Endothelial cell of umbilical vein (primary cell): ENCODE measurements at regions not wholly inside any gene's neighbourhood (a gene's known extent, or its start where the extent isn't known, plus 50 kb on each side); places are given as distances from the start of the nearest gene placed in this dataset.

Experiments used
- BruUV-seq: library from RNA; stranded (reverse); fragments of 400-500 nt; replicated peaks from 2 replicates; lab custom pipeline; 2021; lab: Mats Ljungman, UMichigan
- CTCF ChIA-PET: fragments of 300-600, 350-600 bp; sonication (Branson Sonifier 250); formaldehyde crosslinking; loops from one replicate; lab custom pipeline; 2021; ENCODE audit warnings: antibody characterized with exemption, inconsistent platforms; lab: Charles Lee
- POLR2A ChIA-PET: fragments of 300-600, 350-600 bp; sonication (Branson Sonifier 250); formaldehyde crosslinking; loops from one replicate; lab custom pipeline; 2021; ENCODE audit warnings: antibody characterized with exemption, inconsistent platforms; lab: Charles Lee
- DNase-seq: peaks from one replicate; pipeline ENCODE4 v3.0.0-alpha.2; 2011; ENCODE audit warnings: low read depth, low spot score
- FAIRE-seq: peaks from 2 replicates; lab custom pipeline; 2011; peaks lifted over from hg19 to GRCh38; lab: Jason Lieb, UNC
- H2AFZ ChIP-seq: 2 replicates; pipeline ENCODE4 v1.6.0; 2012; ENCODE audit warnings: low read depth, low read length, control low read depth, inconsistent platforms
- H3K27ac ChIP-seq: 2 replicates; pipeline ENCODE4 v1.5.1; 2011; ENCODE audit warnings: low read depth, mild to moderate bottlenecking, control low read depth, low read length, moderate library complexity; ENCODE audit not compliant: insufficient read depth
- H3K27me3 ChIP-seq, 2 experiments: 2 replicates each; pipeline versions ENCODE4 v1.6.0 to v1.6.1; 2011; ENCODE audit warnings: low read length in 2 of 2, mixed read lengths in 1 of 2; ENCODE audit not compliant: control insufficient read depth in 2 of 2, insufficient read depth in 2 of 2
- H3K36me3 ChIP-seq, 2 experiments: 2 replicates in 1 of 2; 3 replicates in 1 of 2; pipeline ENCODE4 v1.5.1; 2011; ENCODE audit warnings: low read length in 2 of 2, mild to moderate bottlenecking in 1 of 2, moderate library complexity in 1 of 2; ENCODE audit not compliant: control insufficient read depth in 2 of 2, insufficient read depth in 2 of 2; ENCODE audit errors: extremely low read depth in 1 of 2
- H3K4me1 ChIP-seq: 3 replicates; pipeline ENCODE4 v1.5.1; 2011; ENCODE audit warnings: mild to moderate bottlenecking, low read length; ENCODE audit not compliant: control insufficient read depth, insufficient read depth; ENCODE audit errors: extremely low read depth
- H3K4me2 ChIP-seq: 2 replicates; pipeline ENCODE4 v1.6.1; 2011; ENCODE audit warnings: low read length, control low read depth, mixed read lengths; ENCODE audit not compliant: insufficient read depth
- H3K4me3 ChIP-seq, 3 experiments: fragments of 200-600 bp in 1 of 3; sonication (generic), shearing (Covaris generic) in 1 of 3; replicated peaks in 1 of 3; 2 replicates each; pipeline ENCODE4 v1.5.1; 2011 to 2016; ENCODE audit warnings: control low read depth in 3 of 3, low read length in 3 of 3, mild to moderate bottlenecking in 2 of 3, inconsistent platforms in 1 of 3, low read depth in 1 of 3, moderate library complexity in 1 of 3; ENCODE audit not compliant: insufficient read depth in 1 of 3
- H3K79me2 ChIP-seq: 2 replicates; pipeline ENCODE4 v1.6.0; 2012; ENCODE audit warnings: low read length, inconsistent platforms; ENCODE audit not compliant: control insufficient read depth, insufficient read depth
- H3K9ac ChIP-seq: replicated peaks from 2 replicates; pipeline ENCODE3; 2011; ENCODE audit warnings: low read length, control low read depth; ENCODE audit not compliant: insufficient read depth; ENCODE audit errors: extremely low read depth
- H3K9me1 ChIP-seq: replicated peaks from 3 replicates; pipeline ENCODE4 v1.6.0; 2011; ENCODE audit warnings: mild to moderate bottlenecking, low read length; ENCODE audit not compliant: control insufficient read depth, insufficient read depth; ENCODE audit errors: extremely low read depth
- H3K9me3 ChIP-seq: replicated peaks from 2 replicates; pipeline ENCODE4 v1.5.1; 2012; ENCODE audit warnings: low read length, inconsistent platforms; ENCODE audit not compliant: control insufficient read depth, insufficient read depth
- H4K20me1 ChIP-seq: replicated peaks from 2 replicates; pipeline ENCODE3; 2011; ENCODE audit warnings: mild to moderate bottlenecking, low read length; ENCODE audit not compliant: control insufficient read depth, insufficient read depth; ENCODE audit errors: extremely low read depth
- CTCF ChIP-seq, 2 donors: IDR thresholded peaks; 1 replicate in 1 of 2; 2 replicates in 1 of 2; pipeline ENCODE4 v1.5.1; 2011; ENCODE audit warnings: low read length in 2 of 2, mild to moderate bottlenecking in 2 of 2, moderate library complexity in 2 of 2, control low read depth in 1 of 2, inconsistent platforms in 1 of 2, low read depth in 1 of 2; ENCODE audit not compliant: insufficient read depth in 1 of 2; ENCODE audit errors: extremely low read depth in 1 of 2
- EZH2 ChIP-seq: IDR thresholded peaks from 2 replicates; pipeline ENCODE4 v1.6.1; 2012; ENCODE audit warnings: borderline replicate concordance, low read depth, mild to moderate bottlenecking, moderate library complexity, low read length, inconsistent platforms; ENCODE audit not compliant: severe bottlenecking
- FOS ChIP-seq: IDR thresholded peaks from 2 replicates; pipeline ENCODE4 v1.6.1; 2011; ENCODE audit warnings: mild to moderate bottlenecking, low read length, moderate library complexity, borderline replicate concordance; ENCODE audit not compliant: insufficient read depth
- GATA2 ChIP-seq: IDR thresholded peaks from 2 replicates; pipeline ENCODE4 v1.7.0; 2011; ENCODE audit warnings: low read depth, mild to moderate bottlenecking, moderate library complexity, mixed read lengths, low read length; ENCODE audit not compliant: insufficient read length, insufficient read depth
- JUN ChIP-seq: IDR thresholded peaks from 2 replicates; pipeline ENCODE4 v1.6.1; 2011; ENCODE audit warnings: borderline replicate concordance, low read depth; ENCODE audit not compliant: insufficient read length, insufficient read depth
- MAX ChIP-seq: IDR thresholded peaks from 2 replicates; pipeline ENCODE4 v1.6.1; 2011; ENCODE audit not compliant: insufficient read depth, insufficient read length
- MYC ChIP-seq: IDR thresholded peaks from one replicate; pipeline ENCODE4 v1.6.1; 2011; ENCODE audit warnings: mild to moderate bottlenecking, low read depth, low read length
- POLR2A ChIP-seq: IDR thresholded peaks from 2 replicates; pipeline ENCODE4 v1.6.1; 2012; ENCODE audit warnings: low read depth, mild to moderate bottlenecking, control low read depth, low read length
- POLR2AphosphoS5 ChIP-seq: IDR thresholded peaks from 2 replicates; pipeline ENCODE4 v1.6.1; 2012; ENCODE audit warnings: low read depth, mild to moderate bottlenecking, control low read depth, low read length, moderate library complexity; ENCODE audit not compliant: insufficient read depth
- dilution Hi-C: fragments of 300-500 bp; cut with MboI; formaldehyde crosslinking; loops from one replicate; pipeline ENCODE4 v1.15.0; 2019; ENCODE audit warnings: low sequenced_read_pairs; ENCODE audit not compliant: extremely low pct_ligation_motif_present
- intact Hi-C: fragments of 100-400 bp; cut with micrococcal nuclease; formaldehyde crosslinking; loops from one replicate; pipeline ENCODE4 v1.10.0; 2022

- no peak overlapping the region for H3K4me3 ChIP-seq
- POLR2A ChIA-PET, result interaction anchor here (0.6 to 1.6 kb wide), 3 partner anchors 108 to 369 kb away, joined by 3 to 6 read pairs (median 4); partner anchors contain the start of gene NAMPT
- H3K9ac ChIP-seq, result no peak overlapping the region
- H3K4me1 ChIP-seq, result no peaks in the 10 kb centered on the region
- DNase-seq, result no peak
- H4K20me1 ChIP-seq, result no peaks in the 10 kb centered on the region
- no peak for FAIRE-seq
- no peaks in the 10 kb centered on the region for H3K36me3 ChIP-seq
- H3K27ac ChIP-seq, result no peak overlapping the region
- TF ChIP-seq CTCF (IDR thresholded peaks at IDR 0.05; ENCODE audit: extremely low read depth in 1 of 2, insufficient read depth in 1 of 2, low read depth in 1 of 2, low read length in 2 of 2) (no peak), MAX (no peak), JUN (no peak), MYC (no peak), POLR2A (no peak), EZH2 (no peak), FOS (no peak), GATA2 (no peak), POLR2AphosphoS5 (no peak)
- H2AFZ ChIP-seq, result no peak overlapping the region
- H3K9me3 ChIP-seq, result no peaks in the 10 kb centered on the region
- H3K27me3 ChIP-seq, result no peaks in the 10 kb centered on the region
- no peaks in the 10 kb centered on the region for H3K79me2 ChIP-seq
- intact Hi-C loops, result loop anchor here (2.0 to 5.0 kb wide), 5 partner anchors 40 to 770 kb away; no protein-coding TSS in a partner anchor
- CTCF ChIA-PET, result interaction anchor here (0.6 to 12.8 kb wide), 67 partner anchors 8 to 1324 kb away, joined by 3 to 285 read pairs (median 6); partner anchors contain the start of genes CCDC71L, HBP1 and NAMPT
- dilution Hi-C loops, result no loop called here
- H3K9me1 ChIP-seq, result no peaks in the 10 kb centered on the region
- no peak overlapping the region for H3K4me2 ChIP-seq
- no TSS peak for BruUV-seq
Measured at GRCh38 chr7:106177300-106177690, 65.2 kb upstream of the SYPL1 start.
